ENCODE measurements at regions not wholly inside any gene's neighbourhood (a gene's known extent, or its start where the extent isn't known, plus 50 kb on each side); places are given as distances from the start of the nearest gene placed in this dataset.

GRCh38 chr6:151679081-151679480 lies 128.4 kb upstream of the ESR1 start:
- WGBS, 2 donors: 88 to 94% methylated on average over 9 of the region's 9 CpGs
- no peak for DNase-seq
- Histone ChIP-seq H3K4me1 (peaks cover 37 to 48% of the 10 kb centered on the region in 2 donors), H3K27me3 (no peaks in the 10 kb centered on the region), H3K36me3 (no peaks in the 10 kb centered on the region), H3K27ac (peak overlapping the region in 2 of 3 donors; percentile 85 to 88), H3K4me3 (replicated peaks in 1 of 3) (no peak overlapping the region), H3K9me3 (no peaks in the 10 kb centered on the region)
- intact Hi-C loops (cut with DNase I): no loop called here
- TF ChIP-seq POLR2A (IDR thresholded peaks at IDR 0.05): no peak
- TF ChIP-seq, protein P1, sequence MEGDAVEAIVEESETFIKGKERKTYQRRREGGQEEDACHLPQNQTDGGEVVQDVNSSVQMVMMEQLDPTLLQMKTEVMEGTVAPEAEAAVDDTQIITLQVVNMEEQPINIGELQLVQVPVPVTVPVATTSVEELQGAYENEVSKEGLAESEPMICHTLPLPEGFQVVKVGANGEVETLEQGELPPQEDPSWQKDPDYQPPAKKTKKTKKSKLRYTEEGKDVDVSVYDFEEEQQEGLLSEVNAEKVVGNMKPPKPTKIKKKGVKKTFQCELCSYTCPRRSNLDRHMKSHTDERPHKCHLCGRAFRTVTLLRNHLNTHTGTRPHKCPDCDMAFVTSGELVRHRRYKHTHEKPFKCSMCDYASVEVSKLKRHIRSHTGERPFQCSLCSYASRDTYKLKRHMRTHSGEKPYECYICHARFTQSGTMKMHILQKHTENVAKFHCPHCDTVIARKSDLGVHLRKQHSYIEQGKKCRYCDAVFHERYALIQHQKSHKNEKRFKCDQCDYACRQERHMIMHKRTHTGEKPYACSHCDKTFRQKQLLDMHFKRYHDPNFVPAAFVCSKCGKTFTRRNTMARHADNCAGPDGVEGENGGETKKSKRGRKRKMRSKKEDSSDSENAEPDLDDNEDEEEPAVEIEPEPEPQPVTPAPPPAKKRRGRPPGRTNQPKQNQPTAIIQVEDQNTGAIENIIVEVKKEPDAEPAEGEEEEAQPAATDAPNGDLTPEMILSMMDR (IDR thresholded peaks at IDR 0.05): no peak

- H3K27me3 ChIP-seq: no peaks in the 10 kb centered on the region
- no peak overlapping the region for H3K4me3 ChIP-seq (replicated peaks in 1 of 3)
- intact Hi-C loops (cut with DNase I): no loop called here
- TF ChIP-seq, protein P1 (IDR thresholded peaks at IDR 0.05): no peak
- TF ChIP-seq POLR2A (IDR thresholded peaks at IDR 0.05): no peak
- 85 to 94% methylated on average over 5 of the region's 5 CpGs for WGBS, 2 donors
- no peaks in the 10 kb centered on the region for H3K9me3 ChIP-seq
- no peaks in the 10 kb centered on the region for H3K36me3 ChIP-seq
- peaks cover 37 to 48% of the 10 kb centered on the region in 2 donors for H3K4me1 ChIP-seq
- H3K27ac ChIP-seq: peak overlapping the region; percentile 59 to 88 (median 85)
- DNase-seq: no peak
These were observed 127.5 kb upstream of the ESR1 start for GRCh38 chr6:151679941-151680340.

DNA sequence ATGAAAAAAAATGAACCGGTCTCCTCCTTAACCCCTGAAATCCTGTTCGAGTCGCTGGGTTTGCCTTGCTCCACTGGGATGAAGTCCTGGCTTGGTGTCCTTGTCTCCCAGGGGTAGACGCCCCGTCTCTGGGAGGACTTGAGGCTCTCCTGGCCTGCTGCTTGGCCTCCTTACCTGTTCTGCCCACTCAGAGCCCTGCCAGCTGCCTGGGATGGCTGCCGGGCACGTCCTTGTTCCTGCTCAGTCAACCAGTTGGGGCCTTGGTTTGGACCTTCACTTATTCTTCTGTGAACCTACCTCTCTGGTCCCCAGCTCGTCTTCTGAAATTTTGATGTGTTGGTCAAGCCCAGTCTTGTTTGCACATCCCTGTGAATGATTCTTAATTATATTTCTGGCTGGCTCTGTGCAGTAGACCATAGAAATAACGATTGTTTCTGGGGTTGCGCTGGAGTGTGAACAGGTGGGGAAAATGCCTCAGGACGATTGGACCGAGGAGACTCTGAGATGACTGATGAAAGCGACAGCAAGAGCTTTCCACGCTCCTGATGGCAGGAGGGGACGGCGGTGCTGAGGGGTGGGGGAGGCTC lies 126.5 kb upstream of the ESR1 start:
- intact Hi-C loops (cut with DNase I): no loop called here
- no peak overlapping the region for H3K4me3 ChIP-seq (replicated peaks in 1 of 3)

GRCh38 chr6:151681433-151682059 lies 125.9 kb upstream of the ESR1 start:
- intact Hi-C loops (cut with DNase I): no loop called here
- Histone ChIP-seq H3K9me3 (no peaks in the 10 kb centered on the region), H3K4me1 (peaks cover 30 to 39% of the 10 kb centered on the region in 2 donors), H3K36me3 (no peaks in the 10 kb centered on the region), H3K27ac (peak overlapping the region; percentile 77 to 88 (median 85)), H3K27me3 (no peaks in the 10 kb centered on the region), H3K4me3 (replicated peaks in 1 of 3) (no peak overlapping the region)
- TF ChIP-seq, protein P1 (IDR thresholded peaks at IDR 0.05): no peak
- no peak for TF ChIP-seq POLR2A (IDR thresholded peaks at IDR 0.05)
- DNase-seq: peak; percentile 35 to 41
- 21 to 24% methylated on average over 21 to 23 of the region's 23 CpGs for WGBS, 2 donors

More for the DNA sequence above, 126.5 kb upstream of the ESR1 start:
- WGBS, 2 donors: 33 to 63% methylated on average over 16 of the region's 16 CpGs
- Histone ChIP-seq H3K27me3 (no peaks in the 10 kb centered on the region), H3K27ac (peak overlapping the region; percentile 77 to 88 (median 85)), H3K36me3 (no peaks in the 10 kb centered on the region), H3K4me1 (peaks cover 36 to 45% of the 10 kb centered on the region in 2 donors), H3K9me3 (no peaks in the 10 kb centered on the region)
- no peak for TF ChIP-seq POLR2A (IDR thresholded peaks at IDR 0.05)
- TF ChIP-seq, protein P1 (IDR thresholded peaks at IDR 0.05): no peak
- DNase-seq: peak; percentile 59 to 72

- intact Hi-C loops (cut with DNase I): no loop called here
- Histone ChIP-seq H3K27ac (peak overlapping the region in 2 of 3 donors; percentile 85 to 88), H3K27me3 (no peaks in the 10 kb centered on the region), H3K4me1 (peaks cover 23 to 32% of the 10 kb centered on the region in 2 donors), H3K9me3 (no peaks in the 10 kb centered on the region), H3K36me3 (no peaks in the 10 kb centered on the region), H3K4me3 (replicated peaks in 1 of 3) (no peak overlapping the region)
- WGBS, 2 donors: 31 to 41% methylated on average over 3 of the region's 3 CpGs
- TF ChIP-seq POLR2A (IDR thresholded peaks at IDR 0.05): no peak
- TF ChIP-seq, protein P1 (IDR thresholded peaks at IDR 0.05): no peak
- DNase-seq: no peak
These were observed 125.2 kb upstream of the ESR1 start for GRCh38 chr6:151682251-151682650.

Measured in thyroid gland (tissue), 4 donors.